GM19328 (cell line): ENCODE measurements at regions not wholly inside any gene's neighbourhood (a gene's known extent, or its start where the extent isn't known, plus 50 kb on each side); places are given as distances from the start of the nearest gene placed in this dataset.
"Not testable (repeated sequence)": the region's sequence is repeated elsewhere in the genome, so short reads cannot be mapped to it uniquely, and the experiment has no call there.

Source experiments
- ATAC-seq: cut with Tn5 transposase; IDR thresholded peaks from one replicate; pipeline ENCODE4 v1.9.1; 2021; ENCODE audit warnings: mild to moderate bottlenecking, moderate library complexity; ENCODE audit not compliant: unreplicated experiment

DNA sequence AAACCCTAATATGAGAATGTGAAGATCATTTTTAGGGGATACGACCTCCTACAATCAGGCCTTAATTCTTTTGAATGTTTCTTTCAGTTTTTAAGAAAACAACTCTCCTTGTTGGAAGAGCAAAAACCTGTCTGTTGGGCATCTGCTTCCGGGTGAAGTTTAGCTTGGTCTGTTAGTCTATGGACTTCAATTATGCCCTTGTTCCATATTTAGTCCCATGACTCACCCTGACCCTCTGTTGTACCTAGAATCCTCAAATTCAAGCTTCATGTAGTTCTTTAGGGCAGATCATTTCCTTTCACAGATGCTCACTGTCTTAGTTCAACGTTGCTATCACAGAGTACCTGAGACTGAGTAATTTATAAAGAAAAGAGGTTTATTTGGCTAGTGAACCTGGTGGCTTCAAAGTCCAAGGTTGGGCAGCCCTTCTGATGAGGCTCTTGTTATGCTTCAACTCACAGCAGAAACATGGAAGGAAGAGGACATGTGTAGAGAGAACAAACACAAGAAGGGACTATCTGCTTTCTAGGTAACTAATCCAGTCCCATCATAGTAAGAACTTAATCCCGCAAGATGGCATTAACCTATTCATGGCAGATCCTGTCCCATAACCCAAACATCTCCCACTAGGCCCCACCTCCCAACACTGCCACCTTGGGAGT is 82.5 kb upstream of the SERPINE2 start:
- ATAC-seq: no peak

DNA sequence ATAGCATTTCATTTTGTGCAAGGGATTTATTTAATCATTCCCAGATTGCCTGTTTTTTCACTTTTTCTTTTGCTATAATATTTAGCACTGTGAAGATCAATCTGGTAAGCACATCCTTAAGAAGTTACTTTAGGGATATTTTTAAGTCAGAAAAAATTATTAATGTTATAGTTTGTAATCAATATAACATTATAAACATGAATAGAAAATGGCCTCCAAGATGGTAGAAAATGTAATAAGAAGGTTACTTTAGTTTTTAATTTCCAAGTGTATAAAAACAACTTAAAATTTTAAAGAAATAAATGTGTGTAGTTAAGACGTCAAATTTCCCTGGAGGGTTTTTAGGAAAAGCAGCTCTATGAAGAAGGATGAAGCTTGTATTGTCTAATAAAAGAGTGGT is 81.9 kb upstream of the SERPINE2 start:
- no peak for ATAC-seq

DNA sequence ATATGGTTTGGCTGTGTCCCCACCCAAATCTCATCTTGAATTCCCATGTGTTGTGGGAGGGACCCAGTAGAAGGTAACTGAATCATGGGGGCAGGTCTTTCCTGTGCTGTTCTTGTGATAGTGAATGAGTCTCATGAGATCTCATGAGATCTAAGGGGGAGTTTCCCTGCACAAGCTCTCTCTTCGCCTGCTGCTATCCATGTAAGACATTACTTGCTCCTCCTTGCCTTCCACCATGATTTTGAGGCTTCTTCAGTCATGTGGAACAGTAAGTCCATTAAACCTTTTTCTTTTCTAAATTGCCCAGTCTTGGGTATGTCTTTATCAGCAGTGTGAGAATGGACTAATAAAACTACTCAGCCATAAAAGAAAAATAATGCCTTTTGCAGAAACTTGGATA is 80.8 kb upstream of the SERPINE2 start:
- ATAC-seq: not testable (repeated sequence)

DNA sequence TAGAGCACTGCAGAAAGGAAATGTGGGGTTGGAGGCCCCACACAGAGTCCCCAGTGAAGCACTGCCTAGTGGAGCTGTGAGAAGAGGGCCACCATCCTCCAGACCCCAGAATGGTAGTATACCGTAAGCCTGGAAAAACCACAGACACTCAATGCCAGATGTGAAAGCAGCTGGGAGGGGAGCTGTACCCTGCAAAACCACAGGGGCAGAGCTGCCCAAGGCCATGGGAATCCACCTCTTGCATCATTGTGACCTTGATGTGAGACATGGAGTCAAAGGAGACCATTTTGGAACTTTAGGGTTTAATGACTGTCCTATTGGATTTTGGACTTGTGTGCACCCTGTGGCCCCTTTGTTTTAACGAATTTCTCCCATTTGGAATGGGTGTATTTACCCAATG is 75.3 kb upstream of the SERPINE2 start:
- ATAC-seq: no peak

DNA sequence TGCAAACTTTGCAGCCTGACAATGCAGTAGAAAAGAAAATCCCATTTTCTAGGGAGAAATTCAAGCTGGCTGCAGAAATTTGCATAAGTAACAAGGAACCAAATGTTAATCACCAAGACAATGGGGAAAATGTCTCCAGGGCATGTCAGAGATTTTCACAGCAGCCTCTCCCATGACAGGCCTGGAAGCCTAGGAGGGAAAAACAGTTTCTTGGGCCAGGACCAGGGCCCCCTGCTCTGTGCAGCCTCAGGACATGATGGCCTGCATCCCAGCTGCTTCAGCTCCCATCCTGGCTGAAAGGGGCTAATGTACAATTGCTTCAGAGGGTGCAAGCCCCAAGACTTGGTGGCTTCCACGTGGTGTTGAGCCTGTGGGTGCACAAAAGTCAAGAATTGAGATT is 74.8 kb upstream of the SERPINE2 start:
- not testable (repeated sequence) for ATAC-seq

DNA sequence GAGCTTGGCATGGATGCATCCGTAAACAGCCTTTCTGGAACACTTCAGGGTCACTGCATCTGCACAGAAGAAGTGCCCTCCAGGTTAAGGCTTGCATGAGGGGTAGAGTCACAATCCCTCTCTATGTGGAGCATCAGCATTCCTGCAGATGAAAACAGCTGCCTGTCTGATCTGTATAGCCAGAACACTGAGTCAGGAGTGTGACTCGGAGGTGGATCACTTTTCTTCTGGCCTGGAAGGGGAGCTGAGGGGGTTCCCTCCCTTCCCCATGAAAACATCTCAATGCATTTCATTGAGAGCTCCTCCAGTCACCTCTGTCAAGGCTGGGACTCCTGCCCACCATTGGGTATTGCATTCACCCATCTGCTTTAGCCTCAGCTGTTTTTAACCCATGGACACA is 72.5 kb upstream of the SERPINE2 start:
- no peak for ATAC-seq

DNA sequence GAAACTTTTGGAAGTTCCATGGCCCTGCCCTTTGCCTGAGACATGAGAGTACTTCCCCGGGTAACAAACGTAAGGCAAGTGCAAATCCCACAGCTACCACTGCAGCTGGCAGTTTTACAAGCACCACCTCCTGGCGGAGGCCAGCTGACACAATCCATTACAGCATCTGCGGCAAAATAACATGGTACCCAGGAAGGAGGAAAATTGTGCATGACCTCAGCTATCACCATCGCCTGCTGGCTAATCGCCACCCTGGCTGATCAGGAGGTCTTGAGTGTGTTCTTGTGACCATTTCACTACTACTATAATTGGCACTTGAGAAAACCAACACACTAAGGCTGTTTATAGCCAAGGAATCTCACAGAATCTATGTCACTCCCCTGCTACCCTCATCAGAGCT is 71.7 kb upstream of the SERPINE2 start:
- no peak for ATAC-seq

DNA sequence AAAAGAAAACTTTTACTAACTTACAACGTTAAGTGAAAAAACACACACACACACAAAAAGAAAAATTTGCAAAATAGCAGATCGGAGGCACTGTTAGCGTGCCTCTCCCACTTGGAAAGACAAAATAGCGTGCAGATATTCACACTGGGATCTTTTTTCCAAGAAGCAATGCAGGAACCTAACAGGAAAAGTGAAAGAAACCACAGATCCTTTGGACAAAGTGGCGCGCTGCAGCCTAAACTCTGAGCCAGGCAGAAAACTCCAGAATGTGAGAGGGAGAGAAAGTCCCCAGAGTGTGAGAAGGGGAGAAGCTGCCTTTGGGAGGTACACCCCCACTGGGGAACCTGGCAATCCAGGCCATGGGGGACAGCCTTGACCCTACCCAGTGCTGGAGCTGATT is 70.7 kb upstream of the SERPINE2 start:
- no peak for ATAC-seq

DNA sequence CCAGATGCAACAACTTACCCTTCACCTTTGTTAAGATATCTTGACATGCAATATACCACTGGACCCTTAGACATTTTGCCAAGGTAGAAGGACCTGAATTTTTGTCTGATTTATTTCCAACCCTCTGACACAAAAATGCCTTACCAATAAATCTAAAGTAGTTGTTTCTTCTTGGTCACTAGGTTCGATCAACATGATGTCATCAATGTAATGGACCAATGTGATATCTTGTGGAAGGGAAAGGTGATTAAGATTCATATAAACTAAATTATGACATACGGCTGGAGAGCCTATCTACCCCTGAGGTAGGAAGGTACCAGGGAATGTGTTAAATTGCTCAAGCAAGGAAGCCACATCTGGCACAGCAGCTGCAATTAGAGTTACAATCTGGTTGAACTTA is 67.7 kb upstream of the SERPINE2 start:
- no peak for ATAC-seq

DNA sequence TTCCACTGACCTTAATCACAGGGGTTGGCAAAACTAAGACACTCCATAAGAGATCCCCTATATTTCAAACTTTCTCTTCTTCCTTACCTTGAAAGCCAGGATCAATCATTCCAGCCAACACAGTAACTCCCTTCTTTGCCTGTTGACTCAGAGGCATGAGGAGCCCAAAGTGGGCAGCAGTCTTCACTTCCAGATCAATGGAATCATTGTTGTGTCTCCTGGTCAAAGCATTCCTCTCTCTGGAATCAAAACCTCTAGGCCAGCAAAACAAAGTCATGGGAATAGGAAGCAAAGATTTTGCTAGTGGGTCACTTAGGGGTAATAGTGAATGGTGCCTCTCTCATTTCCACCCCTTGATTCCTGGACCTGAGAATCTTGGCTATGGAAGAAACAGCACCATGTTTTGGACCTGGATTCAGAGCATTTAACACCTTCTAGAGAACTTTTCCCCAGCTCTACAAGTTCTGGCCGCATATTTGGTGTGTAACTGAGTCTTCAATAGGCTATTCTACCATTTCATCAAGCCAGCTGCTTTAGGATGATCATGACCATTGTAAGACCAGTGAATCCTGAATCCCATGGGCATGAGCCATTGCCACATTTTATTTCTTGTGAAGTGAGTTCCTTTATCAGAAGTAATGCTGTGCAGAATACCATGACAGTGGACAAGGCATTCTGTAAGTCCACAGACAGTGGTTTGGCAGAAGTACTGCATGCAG is 65.7 kb upstream of the SERPINE2 start:
- no peak for ATAC-seq

DNA sequence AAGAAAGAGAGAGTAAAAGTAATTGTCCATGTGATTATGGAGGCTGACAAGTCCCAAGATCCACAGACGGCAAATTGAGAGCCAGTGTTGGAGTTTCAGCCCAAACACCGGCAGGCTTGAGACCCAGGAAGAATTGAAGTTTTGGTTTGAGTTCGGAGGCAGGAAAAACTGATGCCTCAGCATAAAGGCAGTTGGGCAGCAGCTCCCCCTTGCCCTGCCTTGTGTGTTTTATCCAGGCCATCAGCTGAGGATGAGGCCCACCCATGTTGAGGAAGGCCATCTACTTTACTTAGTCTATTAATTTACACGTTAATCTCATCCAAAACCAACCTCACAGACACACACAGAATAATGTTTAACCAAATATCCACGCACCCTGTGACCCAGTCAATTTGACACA is 64.6 kb upstream of the SERPINE2 start:
- no peak for ATAC-seq

DNA sequence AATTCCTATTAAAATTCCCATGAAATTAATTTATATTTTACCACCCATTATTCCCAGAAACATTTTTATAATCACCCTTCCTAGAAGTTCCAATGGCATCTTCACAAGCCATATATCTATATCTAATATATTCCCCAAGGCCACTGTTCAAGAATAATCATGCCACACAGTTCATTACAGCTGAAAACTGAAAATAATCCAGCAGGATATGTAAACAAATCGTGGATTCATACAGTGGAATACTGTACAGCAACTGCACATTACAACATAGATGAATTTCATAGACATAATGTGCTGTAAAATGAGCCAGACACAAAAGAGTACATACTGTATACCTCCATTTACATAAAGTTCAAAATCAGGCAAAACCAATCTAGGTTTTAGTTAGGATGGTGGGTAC is 63.9 kb upstream of the SERPINE2 start:
- ATAC-seq: no peak

DNA sequence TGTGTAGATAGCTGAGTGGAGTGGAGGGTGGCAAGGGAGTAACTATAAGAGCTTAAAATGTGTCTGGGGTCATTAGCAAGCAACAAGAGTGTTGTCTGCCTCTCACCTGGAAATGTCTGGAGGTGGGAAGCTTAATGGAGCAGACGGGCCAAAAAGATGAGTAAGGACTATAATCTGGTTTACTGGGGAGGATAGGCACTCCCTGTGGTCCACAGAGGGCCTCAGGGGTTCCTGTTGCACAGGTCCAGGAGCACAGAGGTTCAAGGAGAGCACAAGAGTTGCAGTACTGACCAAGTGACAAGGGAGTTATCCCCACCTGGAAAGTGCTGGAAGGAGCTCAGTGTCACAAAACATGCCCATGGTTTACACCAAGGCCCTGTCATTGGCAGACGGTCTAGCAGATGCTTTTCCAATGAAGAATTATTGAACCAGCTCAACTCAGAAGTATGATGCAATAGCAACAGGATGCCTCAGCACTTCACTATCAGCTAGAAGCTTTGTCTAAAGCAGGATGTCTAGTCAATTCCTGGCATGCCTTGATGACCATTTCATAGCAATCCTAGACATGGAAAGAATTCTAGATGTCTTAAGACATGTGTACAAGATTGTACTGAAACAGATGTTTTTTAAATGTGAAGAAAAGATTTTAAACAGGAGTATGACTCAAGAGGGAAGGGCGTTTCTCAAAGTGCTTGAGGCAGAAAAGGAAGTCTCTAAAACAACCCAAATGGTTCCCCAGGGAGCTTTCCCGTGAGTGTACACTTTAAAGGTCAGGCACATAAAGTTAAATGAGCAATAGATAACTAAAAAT is 62.9 kb upstream of the SERPINE2 start:
- no peak for ATAC-seq

DNA sequence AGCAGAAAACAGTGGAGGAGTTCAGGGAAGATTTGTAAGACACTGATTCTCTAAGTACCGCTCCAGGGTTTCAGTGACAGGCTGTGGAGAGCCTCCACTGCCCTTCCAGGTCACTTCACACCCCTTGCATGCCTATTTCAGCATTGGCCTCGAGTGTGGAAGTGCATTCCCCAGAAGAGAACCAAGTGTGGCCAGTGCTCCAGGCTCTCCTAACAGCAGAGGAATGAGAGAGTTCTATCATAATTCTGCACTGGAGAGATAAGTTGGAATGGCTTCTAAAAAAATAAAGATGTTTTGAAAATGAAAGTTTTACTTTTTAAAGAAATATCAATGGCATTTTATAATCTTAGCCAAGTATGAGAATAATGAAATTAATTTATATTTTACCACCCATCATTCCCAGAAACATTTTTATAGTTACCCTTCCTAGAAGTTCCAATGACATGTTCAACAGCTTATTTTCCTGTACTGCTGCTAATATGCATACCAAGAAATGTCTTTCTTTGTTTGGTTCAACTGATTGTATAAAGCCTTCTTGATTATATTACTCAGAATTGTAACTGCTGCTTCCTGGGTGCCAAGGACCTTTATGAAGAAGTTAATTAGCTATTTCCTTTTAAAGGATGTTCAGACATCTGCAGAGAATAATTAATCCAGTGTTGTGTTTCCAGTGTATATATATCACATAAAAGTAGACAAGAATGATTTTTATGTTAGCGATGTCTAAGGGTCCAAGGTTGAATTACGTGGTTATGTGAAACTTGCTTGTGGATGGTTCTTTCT is 61.0 kb upstream of the SERPINE2 start:
- ATAC-seq: no peak

DNA sequence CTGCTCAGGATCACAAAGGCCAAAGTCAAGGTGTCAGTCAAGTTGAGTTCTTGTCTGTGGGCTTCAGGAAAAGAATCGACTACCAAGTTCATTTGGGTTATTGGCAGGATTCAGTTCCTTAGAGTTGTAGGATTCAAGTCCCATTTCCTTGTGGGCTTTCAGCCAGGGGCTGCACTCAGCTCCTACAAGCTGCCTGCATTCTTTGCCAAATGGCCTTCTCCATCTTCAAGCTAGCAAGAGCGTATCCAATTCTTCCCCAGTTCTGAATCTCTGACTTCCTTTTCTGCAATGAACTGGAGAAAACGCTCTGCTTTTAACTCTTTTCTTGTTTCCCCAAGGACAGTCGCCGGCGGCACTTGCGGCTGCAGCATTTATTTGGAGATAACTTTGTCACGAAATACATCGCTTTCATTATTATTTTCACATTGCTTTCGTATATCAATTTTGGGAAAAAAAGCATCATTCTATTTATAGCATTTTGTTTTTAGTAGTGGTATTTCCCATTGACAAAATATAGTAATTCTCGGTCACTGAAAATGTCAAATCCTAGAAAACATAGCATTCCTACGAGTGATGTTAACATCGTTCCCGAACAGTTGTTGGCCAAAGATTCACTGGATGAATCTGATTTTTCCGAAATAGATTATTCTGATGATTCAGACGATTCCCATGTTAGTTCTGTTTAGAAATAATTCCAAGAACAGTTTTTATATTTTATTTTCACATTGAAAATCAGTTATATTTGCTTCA is 59.6 kb upstream of the SERPINE2 start:
- ATAC-seq: no peak

DNA sequence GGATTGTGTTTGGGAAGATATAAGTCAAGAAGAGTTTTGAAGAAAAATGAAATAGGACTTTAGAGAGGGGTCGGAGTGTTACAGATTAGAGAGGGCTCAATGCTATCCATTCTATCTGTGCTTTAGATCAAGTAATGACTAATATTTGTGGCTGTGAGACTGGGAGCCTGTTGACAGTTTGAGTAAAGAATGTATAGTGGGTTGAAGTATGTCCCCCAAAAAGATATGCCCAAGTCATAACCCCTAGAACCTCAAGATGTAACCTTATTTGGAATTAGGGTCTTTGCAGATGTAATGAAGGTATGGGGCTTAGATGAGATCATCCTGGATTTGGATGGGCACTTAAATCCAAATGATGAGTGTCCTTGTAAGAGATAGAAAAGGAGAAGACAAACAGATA is 55.3 kb upstream of the SERPINE2 start:
- ATAC-seq: no peak

DNA sequence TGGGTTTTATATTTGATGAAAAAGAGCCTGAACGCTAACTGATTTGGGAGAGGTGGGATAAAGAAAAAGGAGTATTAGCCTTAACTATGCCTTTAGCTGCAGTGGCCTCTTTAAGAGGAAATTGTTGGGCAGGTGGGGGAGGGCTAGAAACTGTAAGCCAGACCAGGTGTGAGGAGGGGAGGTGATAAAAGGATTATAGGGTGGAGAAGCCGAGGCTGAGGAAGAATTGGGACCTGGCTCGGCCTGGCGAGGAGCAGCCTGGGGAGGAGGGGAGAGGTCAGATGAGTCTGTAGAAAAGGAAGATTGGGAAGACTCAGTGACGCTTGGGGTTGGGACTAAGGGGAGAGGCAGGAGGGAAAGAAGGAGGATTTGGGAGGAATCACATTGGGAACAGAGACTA is 52.6 kb upstream of the SERPINE2 start:
- not testable (repeated sequence) for ATAC-seq

DNA sequence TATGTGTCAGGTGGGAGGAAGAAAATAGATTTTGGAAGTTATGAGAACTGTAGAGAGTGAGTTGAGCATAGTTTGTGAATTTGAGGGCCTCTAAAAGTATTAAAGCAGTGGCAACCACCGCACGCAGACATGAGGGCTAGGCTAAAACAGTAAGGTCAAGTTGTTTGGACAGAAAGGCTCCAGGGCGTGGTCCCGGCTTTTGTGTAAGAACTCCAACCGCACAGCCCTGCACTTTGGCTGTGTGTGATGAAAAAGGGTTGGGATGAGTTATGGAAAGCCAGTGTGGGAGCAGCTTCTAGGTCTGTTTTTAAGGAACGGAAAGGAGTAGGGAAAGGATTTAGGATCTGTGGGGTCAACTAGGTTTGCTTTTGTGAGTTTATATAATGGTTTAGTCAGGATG is 50.5 kb upstream of the SERPINE2 start:
- not testable (repeated sequence) for ATAC-seq
